ENCODE measurements at regions not wholly inside any gene's neighbourhood (a gene's known extent, or its start where the extent isn't known, plus 50 kb on each side); places are given as distances from the start of the nearest gene placed in this dataset.
"Not testable (repeated sequence)": the region's sequence is repeated elsewhere in the genome, so short reads cannot be mapped to it uniquely, and the experiment has no call there.

GRCh38 chr2:91742973-91743490, 3051.6 kb downstream of the RPIA start:
- not testable (repeated sequence) for DNase-seq (ENCODE audit: low spot score)

GRCh38 chr2:91743910-91744309, 3052.4 kb downstream of the RPIA start:
- DNase-seq (ENCODE audit: low spot score) = not testable (repeated sequence)

GRCh38 chr2:91744700-91745141, 3053.2 kb downstream of the RPIA start:
- not testable (repeated sequence) for DNase-seq (ENCODE audit: low spot score)

DNA sequence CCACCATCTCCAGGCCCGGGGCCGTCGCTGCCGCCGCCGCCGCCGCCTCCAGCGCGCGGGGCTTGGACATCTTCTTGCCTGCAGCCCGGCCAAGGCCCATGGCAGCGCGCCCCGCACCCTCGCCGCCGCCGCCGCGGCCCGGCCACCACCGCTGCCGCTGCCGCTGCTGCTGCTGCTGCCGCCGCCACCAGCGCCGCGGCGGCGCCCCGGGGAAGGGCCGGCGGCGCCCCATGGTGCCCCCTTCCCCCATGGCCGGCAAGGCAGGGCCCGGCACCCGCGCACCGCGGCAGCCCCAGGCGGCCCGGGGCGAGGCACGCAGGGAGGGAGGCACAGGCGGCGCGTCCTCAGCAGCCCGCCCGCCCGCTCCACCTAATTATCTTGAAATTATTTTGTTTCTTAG, 3057.4 kb downstream of the RPIA start:
- DNase-seq (ENCODE audit: low spot score) = peak; percentile 2

DNA sequence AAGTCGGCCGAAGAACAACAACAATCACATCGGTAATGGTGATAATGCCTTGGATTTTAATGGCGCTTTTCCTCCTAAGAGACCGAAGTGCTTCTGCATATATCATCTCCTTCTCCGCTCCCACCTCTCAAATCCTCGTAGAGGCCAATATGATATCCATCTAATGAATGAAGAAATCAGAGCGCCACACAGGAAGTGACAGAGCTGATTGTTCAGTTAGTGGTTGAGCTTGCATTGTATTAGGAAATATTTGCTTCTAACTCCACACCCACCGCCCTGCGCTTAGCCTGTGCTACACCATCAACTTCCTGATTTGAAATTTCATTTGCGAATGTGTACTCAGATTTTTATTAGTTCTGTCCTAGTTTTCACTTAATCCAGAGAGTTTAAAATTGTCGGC, 3058.2 kb downstream of the RPIA start:
- DNase-seq (ENCODE audit: low spot score) = not testable (repeated sequence)

DNA sequence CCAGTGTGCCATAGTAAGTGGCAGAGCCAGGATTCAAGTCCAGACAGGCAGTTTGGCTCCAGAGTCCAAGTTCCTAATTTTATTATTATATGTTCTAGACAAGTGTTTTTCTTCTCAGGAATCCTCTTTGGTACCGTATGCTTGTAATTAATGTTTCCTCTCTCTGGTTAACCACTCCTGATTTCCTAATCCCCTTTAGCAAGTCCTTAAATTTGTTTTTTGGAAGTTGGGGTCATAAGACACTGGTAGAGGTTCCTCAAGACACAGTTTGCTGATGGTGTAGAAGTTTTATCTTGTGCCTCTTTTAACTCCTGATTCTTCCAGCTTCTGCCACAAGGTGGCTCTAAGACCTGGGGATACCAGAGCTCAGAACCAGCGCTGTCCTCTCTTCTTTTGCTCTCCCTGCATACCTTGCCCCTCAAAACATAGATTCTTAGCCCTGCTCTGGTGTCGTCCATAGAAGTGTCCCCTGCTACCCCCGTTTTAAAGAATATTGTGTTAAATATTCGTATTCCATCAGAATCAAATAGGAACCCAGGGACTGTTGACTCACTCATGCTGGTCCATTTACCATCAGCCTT, 3068.0 kb downstream of the RPIA start:
- DNase-seq (ENCODE audit: low spot score) = not testable (repeated sequence)

GRCh38 chr2:91760672-91761071, 3069.2 kb downstream of the RPIA start:
- DNase-seq (ENCODE audit: low spot score) = not testable (repeated sequence)

- DNase-seq (ENCODE audit: low spot score) = not testable (repeated sequence)
Observed at GRCh38 chr2:91762312-91762711, 3070.8 kb downstream of the RPIA start.

GRCh38 chr2:91763710-91764109, 3072.2 kb downstream of the RPIA start:
- not testable (repeated sequence) for DNase-seq (ENCODE audit: low spot score)

GRCh38 chr2:91764581-91765002, 3073.1 kb downstream of the RPIA start:
- DNase-seq (ENCODE audit: low spot score) = not testable (repeated sequence)

DNA sequence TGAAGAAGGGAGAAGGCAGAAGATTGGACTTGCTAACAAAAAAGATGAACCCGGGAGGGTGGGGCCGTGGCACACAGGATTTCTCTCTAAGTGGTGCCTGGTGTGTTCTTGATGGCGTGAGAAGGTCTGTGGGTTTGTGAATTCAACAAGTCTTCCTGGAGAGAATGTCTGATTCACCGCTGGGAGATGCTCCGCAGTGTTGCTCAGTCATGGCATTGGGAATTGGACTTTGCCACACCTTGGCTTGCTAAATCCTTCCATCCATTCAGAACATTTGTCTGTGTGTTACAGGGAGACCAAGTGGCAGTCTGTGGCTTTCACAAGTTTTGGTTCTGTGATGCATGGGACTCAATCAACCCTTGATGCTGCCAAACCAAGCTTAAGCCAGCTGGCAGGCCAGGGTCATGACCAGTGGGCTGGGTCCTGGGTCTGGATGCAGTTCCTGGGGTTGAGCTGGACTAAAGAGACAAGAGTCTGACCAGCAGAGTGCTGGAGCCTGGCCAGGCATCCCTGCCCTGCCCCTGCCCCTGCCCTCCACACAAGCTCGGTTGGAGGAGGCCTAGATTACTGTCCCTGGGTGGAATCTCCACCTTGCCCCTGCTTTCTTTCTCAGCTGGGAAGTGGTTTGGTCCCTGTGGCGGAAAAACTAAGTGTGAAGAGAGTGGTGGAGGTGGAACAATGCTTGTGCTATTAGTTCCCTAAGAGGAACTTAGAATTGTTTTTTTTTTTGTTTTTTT, 3073.7 kb downstream of the RPIA start:
- not testable (repeated sequence) for DNase-seq (ENCODE audit: low spot score)

DNA sequence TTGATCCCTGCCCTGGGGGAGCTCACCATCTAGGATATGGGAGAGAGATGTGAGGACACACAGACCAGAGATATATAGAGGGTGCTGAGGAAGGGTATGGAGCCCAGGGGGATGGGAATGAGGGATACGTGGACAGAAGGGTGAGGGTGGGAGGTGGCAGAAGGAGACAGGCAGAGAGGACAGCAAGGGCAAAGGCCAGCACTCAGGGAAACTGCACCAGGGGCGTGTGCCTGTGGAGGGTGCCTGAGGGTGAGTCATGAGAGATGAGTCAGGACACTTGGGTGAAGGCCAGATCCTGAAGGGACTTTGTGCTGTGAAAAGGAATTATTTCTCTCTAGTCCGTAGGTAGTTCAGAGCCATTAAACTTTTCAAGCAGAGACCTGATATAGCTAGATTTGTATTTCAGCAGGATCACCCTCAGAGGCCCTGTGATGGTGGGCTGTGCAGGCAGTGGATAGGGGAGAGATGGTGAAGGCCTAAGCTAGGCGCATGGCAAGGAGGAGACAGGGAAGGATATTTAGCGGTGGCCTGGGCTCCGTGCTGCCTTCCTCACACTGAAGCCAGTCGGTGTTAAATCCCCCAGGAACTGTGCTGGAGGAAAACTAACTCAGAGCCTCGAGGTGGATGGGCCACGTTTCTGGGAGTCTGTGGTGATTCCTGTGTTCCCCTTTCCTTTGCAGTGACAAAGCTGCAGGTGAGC, 3075.0 kb downstream of the RPIA start:
- peak; percentile 80 for DNase-seq (ENCODE audit: low spot score)

DNA sequence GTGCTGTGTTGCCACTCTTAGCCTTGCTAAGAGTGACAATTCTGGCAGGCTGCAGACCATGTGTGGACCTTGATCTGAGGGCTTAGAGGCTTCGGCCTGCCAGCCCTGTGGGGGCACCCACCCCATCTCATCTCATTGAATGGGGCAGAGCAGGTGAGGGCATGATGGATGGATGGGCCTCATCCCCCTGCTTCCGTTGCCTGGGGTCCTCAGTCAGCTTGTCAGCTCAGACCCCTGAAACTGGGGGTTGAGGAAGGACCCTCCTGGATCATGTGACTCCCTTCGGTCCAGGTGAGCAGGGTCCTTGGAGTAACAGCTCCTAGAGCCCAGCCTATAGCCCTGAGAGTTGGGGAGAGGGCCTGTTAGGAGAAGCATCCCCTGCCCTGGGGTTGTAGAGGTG, 3076.8 kb downstream of the RPIA start:
- not testable (repeated sequence) for DNase-seq (ENCODE audit: low spot score)

- DNase-seq (ENCODE audit: low spot score) = not testable (repeated sequence)
Observed at GRCh38 chr2:91768997-91769396, 3077.5 kb downstream of the RPIA start.

DNA sequence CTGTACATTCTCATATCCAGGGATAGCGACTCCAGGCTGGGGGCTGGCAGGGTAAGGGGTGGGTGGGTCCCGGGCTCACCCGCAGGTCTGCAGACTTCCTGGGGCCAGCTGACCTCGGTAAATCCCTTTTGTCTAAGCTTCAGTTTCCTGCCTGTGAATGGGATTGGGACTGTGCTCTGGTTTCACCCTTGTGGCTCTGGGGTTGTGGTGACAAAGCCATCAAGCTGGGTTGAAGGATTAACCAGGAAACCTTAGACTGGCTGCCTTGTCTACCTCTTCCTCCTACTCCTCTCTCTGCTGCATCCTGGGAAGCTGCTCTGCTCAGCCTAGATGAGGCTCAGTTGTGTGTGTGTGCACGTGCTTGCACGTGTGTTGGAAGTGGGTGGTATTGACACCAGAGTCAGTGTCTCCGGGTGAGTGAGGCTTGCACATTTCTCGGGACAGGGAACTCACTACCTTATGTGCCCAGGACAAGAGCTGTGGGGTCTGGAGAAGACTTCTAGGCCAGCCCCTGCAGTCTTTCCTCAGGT, 3078.6 kb downstream of the RPIA start:
- not testable (repeated sequence) for DNase-seq (ENCODE audit: low spot score)

DNA sequence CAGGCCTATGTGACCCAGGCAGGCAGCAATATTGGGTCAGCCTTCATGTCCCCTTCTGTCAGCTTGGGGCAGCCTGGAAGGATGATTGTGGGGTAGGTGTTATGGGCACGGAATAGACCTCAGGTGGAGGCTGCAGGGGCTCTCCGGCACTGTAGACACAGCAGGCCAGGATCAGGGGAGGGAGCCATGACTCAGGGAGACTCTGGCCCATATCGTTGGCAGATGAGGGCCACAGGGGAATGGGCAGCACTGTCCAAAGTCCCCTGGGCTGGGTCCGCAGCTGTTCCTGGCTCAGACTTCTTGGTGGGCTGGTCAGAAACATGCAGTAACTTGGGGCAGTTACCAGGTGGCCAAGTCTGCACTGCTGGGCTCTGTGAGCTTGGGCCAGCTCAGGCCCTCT, 3080.1 kb downstream of the RPIA start:
- DNase-seq (ENCODE audit: low spot score) = not testable (repeated sequence)

DNA sequence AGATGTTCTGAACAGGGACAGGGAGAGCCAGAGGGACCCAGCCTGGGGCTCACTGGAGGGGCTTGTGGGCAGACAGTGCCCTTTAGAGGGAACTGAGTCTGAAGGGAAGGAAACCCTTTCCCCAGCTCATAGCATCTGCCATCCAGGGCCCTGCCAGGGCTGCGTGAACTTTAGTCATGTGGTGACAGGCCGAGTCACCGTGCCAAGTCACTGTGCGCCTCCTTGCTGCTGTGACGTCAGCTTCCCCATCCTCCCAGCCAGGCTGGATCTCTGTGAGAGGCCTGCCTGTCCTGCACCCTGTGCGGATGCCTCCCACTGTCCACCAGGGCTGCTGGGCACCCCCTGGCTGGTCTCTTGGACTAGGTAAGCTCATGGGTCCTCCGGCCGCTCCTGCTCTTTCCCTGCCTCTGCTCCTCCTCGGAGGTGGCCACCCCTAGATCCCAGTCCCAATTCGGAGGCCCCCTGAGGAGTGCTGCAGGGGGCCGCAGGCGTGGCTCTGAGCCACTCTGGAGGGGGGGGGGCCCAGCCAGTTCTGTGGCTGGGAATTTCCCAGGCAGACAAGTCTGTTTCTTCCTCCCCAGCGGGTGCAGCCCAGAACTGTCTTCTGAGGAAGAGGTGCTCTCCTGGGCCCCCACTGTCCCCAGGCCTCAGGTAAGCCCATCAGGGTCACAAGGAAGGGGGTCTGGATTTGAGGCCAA, 3080.9 kb downstream of the RPIA start:
- not testable (repeated sequence) for DNase-seq (ENCODE audit: low spot score)

- DNase-seq (ENCODE audit: low spot score) = not testable (repeated sequence)
Observed at GRCh38 chr2:91773810-91774209, 3082.3 kb downstream of the RPIA start.

- not testable (repeated sequence) for DNase-seq (ENCODE audit: low spot score)
Observed at GRCh38 chr2:91775193-91775592, 3083.7 kb downstream of the RPIA start.

DNA sequence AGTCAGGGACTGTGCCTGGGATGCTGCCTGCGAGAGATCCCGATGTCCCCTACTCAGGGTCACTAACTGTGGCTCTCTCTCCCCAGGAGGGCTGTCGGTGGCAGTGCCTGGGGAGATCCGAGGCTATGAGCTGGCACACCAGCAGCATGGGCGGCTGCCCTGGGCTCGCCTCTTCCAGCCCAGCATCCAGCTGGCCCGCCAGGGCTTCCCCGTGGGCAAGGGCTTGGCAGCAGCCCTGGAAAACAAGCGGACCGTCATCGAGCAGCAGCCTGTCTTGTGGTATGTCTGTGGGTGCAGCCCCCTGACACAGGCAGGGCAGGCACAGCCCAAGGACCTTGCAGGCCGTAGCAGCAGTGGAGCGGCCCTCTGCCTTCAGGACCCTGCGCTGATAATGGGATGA, 3088.9 kb downstream of the RPIA start:
- not testable (repeated sequence) for DNase-seq (ENCODE audit: low spot score)

- DNase-seq (ENCODE audit: low spot score) = not testable (repeated sequence)
Observed at GRCh38 chr2:91809391-91809790, 3061.8 kb upstream of the TEKT4 start.

Measured in GM03348 (cell line).